OCI-LY7 (cell line): ENCODE measurements at regions not wholly inside any gene's neighbourhood (a gene's known extent, or its start where the extent isn't known, plus 50 kb on each side); places are given as distances from the start of the nearest gene placed in this dataset.

ENCODE experiments used
- CTCF ChIP-seq: fragments of 200-600 bp; sonication (generic); conservative IDR thresholded peaks from 2 replicates; pipeline ENCODE4 v1.5.1; 2014; ENCODE audit warnings: mild to moderate bottlenecking, antibody characterized with exemption, low read length, moderate library complexity, mixed read lengths
- EZH2phosphoT487 ChIP-seq: fragments of 200-600 bp; sonication (generic); IDR thresholded peaks from 2 replicates; pipeline ENCODE4 v1.6.1; 2018; ENCODE audit warnings: low read depth, borderline replicate concordance, mild to moderate bottlenecking, mixed run types, antibody characterized with exemption, low read length, moderate library complexity, mixed read lengths

GRCh38 chr5:86125731-86126601 lies 491.8 kb upstream of the COX7C start:
- TF ChIP-seq CTCF (no peak), EZH2phosphoT487 (no peak)
